Liver (tissue), 8 donors: ENCODE measurements at regions not wholly inside any gene's neighbourhood (a gene's known extent, or its start where the extent isn't known, plus 50 kb on each side); places are given as distances from the start of the nearest gene placed in this dataset.
A peak's percentile ranks its signal among the peaks of the same experiment; 100 is the strongest.

ENCODE experiments used
- DNase-seq: peaks from one replicate; pipeline ENCODE4 v3.0.0-alpha.2; 2017; ENCODE audit warnings: low spot score
- H3K27ac ChIP-seq, 2 donors: one replicate each; pipeline ENCODE4 v1.7.0; 2013; ENCODE audit warnings: inconsistent platforms in 2 of 2, low read length in 2 of 2, control low read depth in 1 of 2, low read depth in 1 of 2, mild to moderate bottlenecking in 1 of 2
- H3K27me3 ChIP-seq, 4 donors: one replicate each; pipeline versions ENCODE4 v1.6.1 to v1.7.0; 2013; ENCODE audit warnings: low read length in 3 of 4, inconsistent platforms in 1 of 4, mild to moderate bottlenecking in 1 of 4, moderate library complexity in 1 of 4; ENCODE audit not compliant: control insufficient read depth in 4 of 4, insufficient read depth in 4 of 4
- H3K36me3 ChIP-seq, 4 donors: one replicate each; pipeline versions ENCODE4 v1.6.1 to v1.7.0; 2013; ENCODE audit warnings: low read length in 3 of 4, mild to moderate bottlenecking in 3 of 4, low read depth in 1 of 4, moderate library complexity in 1 of 4; ENCODE audit not compliant: control insufficient read depth in 4 of 4, insufficient read depth in 3 of 4
- H3K4me1 ChIP-seq, 4 donors: one replicate each; pipeline versions ENCODE4 v1.6.1 to v1.7.0; 2013; ENCODE audit warnings: low read length in 3 of 4, mild to moderate bottlenecking in 3 of 4, moderate library complexity in 1 of 4; ENCODE audit not compliant: control insufficient read depth in 4 of 4, insufficient read depth in 4 of 4
- H3K4me3 ChIP-seq, 3 donors: one replicate each; pipeline versions ENCODE4 v1.6.1 to v1.7.0; 2013; ENCODE audit warnings: low read length in 3 of 3, control low read depth in 1 of 3, low read depth in 1 of 3, mild to moderate bottlenecking in 1 of 3
- H3K9ac ChIP-seq, 2 donors: one replicate each; pipeline ENCODE4 v1.7.0; 2013; ENCODE audit warnings: low read length in 2 of 2, mild to moderate bottlenecking in 2 of 2, moderate library complexity in 2 of 2, control low read depth in 1 of 2, low read depth in 1 of 2
- H3K9me3 ChIP-seq, 4 donors: one replicate each; pipeline versions ENCODE4 v1.6.1 to v1.7.0; 2013; ENCODE audit warnings: low read length in 3 of 4; ENCODE audit not compliant: control insufficient read depth in 4 of 4
- EGR1 ChIP-seq, 2 donors: IDR thresholded peaks; 2 replicates each; pipeline ENCODE4 v1.6.1; 2016 to 2018; ENCODE audit warnings: antibody characterized with exemption in 2 of 2, low read depth in 2 of 2
- FOXA1 ChIP-seq: IDR thresholded peaks from 2 replicates; pipeline ENCODE4 v1.6.1; 2016; ENCODE audit warnings: antibody characterized with exemption
- HNF4A ChIP-seq, 2 donors: conservative IDR thresholded peaks; 2 replicates each; pipeline ENCODE4 v1.6.1; 2016; ENCODE audit warnings: antibody characterized with exemption in 2 of 2, mild to moderate bottlenecking in 2 of 2
- HNF4G ChIP-seq: IDR thresholded peaks from 2 replicates; pipeline ENCODE4 v1.6.1; 2016; ENCODE audit warnings: antibody characterized with exemption
- JUND ChIP-seq, 2 donors: IDR thresholded peaks; 2 replicates each; pipeline ENCODE4 v1.6.1; 2016; ENCODE audit warnings: antibody characterized with exemption in 2 of 2
- MAX ChIP-seq: IDR thresholded peaks from 2 replicates; pipeline ENCODE4 v1.6.1; 2016; ENCODE audit warnings: antibody characterized with exemption
- NR2F2 ChIP-seq: IDR thresholded peaks from 2 replicates; pipeline ENCODE4 v1.6.1; 2016; ENCODE audit warnings: antibody characterized with exemption
- RAD21 ChIP-seq, 2 donors: IDR thresholded peaks; 2 replicates each; pipeline ENCODE4 v1.6.1; 2016; ENCODE audit warnings: antibody characterized with exemption in 2 of 2, mild to moderate bottlenecking in 2 of 2
- REST ChIP-seq: IDR thresholded peaks from 2 replicates; pipeline ENCODE4 v1.6.1; 2016; ENCODE audit warnings: antibody characterized with exemption, mild to moderate bottlenecking
- RXRA ChIP-seq, 2 donors: IDR thresholded peaks; 2 replicates each; pipeline ENCODE4 v1.6.1; 2017 to 2018; ENCODE audit warnings: antibody characterized with exemption in 2 of 2, mild to moderate bottlenecking in 1 of 2
- SP1 ChIP-seq: IDR thresholded peaks from 2 replicates; pipeline ENCODE4 v1.6.1; 2018; ENCODE audit warnings: antibody characterized with exemption, mild to moderate bottlenecking
- TAF1 ChIP-seq: conservative IDR thresholded peaks from 2 replicates; pipeline ENCODE4 v1.6.1; 2016; ENCODE audit warnings: antibody characterized with exemption, mild to moderate bottlenecking
- YY1 ChIP-seq: IDR thresholded peaks from 2 replicates; pipeline ENCODE4 v1.6.1; 2016; ENCODE audit warnings: antibody characterized with exemption, mild to moderate bottlenecking
- WGBS: extraction: QIAGEN DNeasy Blood & Tissue Kit; methylation state at CpG from one replicate; pipeline ENCODE4 v1.1.7; 2013; 5-methylcytosine and 5-hydroxymethylcytosine counted together
- TF ChIP-seq, protein P1 (sequence below): IDR thresholded peaks from 2 replicates; pipeline ENCODE4 v1.6.1; 2016; ENCODE audit warnings: antibody characterized with exemption
- TF ChIP-seq, protein P2 (sequence below): fragments of 150-350 bp; IDR thresholded peaks from 2 replicates; pipeline ENCODE4 v1.5.1; 2017; ENCODE audit warnings: improper control_type of control experiment, low read depth, low read length; ENCODE audit not compliant: missing input control
- donor health status: healthy.
- donor health status: healthy.
- donor health status: healthy.
- donor health status: healthy.
- donor health status: healthy.

DNA sequence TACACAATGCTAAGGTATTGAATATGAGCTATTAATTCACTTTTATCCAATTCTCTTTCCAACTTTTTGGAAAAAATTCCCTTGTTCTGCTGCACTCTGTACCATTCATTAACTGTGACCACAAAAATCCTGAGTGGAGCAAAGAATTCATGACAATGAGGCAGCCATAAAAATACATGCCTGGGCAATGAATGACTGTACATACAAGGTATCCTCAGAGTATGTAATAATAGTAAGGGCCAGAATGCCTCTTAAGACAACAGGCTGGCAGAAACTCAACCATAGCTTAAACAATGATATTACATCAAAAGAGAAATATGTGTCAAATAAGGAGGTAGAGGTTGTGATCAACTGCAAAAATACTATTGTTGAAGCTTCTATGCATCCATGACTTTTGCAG lies 74.7 kb upstream of the CA10 start:
- TF ChIP-seq HNF4G (no peak), JUND (IDR thresholded peaks at IDR 0.05) (no peak), HNF4A (conservative IDR thresholded peaks at IDR 0.05) (no peak), RXRA (IDR thresholded peaks at IDR 0.05) (no peak), RAD21 (IDR thresholded peaks at IDR 0.05) (no peak), FOXA1 (no peak), REST (no peak), EGR1 (IDR thresholded peaks at IDR 0.05; ENCODE audit: low read depth in 2 of 2) (no peak), TAF1 (no peak)
- TF ChIP-seq, protein P1, sequence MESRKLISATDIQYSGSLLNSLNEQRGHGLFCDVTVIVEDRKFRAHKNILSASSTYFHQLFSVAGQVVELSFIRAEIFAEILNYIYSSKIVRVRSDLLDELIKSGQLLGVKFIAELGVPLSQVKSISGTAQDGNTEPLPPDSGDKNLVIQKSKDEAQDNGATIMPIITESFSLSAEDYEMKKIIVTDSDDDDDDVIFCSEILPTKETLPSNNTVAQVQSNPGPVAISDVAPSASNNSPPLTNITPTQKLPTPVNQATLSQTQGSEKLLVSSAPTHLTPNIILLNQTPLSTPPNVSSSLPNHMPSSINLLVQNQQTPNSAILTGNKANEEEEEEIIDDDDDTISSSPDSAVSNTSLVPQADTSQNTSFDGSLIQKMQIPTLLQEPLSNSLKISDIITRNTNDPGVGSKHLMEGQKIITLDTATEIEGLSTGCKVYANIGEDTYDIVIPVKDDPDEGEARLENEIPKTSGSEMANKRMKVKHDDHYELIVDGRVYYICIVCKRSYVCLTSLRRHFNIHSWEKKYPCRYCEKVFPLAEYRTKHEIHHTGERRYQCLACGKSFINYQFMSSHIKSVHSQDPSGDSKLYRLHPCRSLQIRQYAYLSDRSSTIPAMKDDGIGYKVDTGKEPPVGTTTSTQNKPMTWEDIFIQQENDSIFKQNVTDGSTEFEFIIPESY: no peak
- TF ChIP-seq, protein P2, sequence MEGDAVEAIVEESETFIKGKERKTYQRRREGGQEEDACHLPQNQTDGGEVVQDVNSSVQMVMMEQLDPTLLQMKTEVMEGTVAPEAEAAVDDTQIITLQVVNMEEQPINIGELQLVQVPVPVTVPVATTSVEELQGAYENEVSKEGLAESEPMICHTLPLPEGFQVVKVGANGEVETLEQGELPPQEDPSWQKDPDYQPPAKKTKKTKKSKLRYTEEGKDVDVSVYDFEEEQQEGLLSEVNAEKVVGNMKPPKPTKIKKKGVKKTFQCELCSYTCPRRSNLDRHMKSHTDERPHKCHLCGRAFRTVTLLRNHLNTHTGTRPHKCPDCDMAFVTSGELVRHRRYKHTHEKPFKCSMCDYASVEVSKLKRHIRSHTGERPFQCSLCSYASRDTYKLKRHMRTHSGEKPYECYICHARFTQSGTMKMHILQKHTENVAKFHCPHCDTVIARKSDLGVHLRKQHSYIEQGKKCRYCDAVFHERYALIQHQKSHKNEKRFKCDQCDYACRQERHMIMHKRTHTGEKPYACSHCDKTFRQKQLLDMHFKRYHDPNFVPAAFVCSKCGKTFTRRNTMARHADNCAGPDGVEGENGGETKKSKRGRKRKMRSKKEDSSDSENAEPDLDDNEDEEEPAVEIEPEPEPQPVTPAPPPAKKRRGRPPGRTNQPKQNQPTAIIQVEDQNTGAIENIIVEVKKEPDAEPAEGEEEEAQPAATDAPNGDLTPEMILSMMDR: no peak
- peak overlapping the region in 1 of 3 donors; percentile 43 for H3K4me3 ChIP-seq
- peaks cover 0 to 1% (median 0%) of the 10 kb centered on the region in 4 donors for H3K9me3 ChIP-seq
- no peaks in the 10 kb centered on the region for H3K27me3 ChIP-seq
- H3K27ac ChIP-seq: no peak overlapping the region
- H3K36me3 ChIP-seq: no peaks in the 10 kb centered on the region
- peaks cover 0 to 4% (median 2%) of the 10 kb centered on the region in 4 donors for H3K4me1 ChIP-seq
- no peak for DNase-seq
- no peak overlapping the region for H3K9ac ChIP-seq

DNA sequence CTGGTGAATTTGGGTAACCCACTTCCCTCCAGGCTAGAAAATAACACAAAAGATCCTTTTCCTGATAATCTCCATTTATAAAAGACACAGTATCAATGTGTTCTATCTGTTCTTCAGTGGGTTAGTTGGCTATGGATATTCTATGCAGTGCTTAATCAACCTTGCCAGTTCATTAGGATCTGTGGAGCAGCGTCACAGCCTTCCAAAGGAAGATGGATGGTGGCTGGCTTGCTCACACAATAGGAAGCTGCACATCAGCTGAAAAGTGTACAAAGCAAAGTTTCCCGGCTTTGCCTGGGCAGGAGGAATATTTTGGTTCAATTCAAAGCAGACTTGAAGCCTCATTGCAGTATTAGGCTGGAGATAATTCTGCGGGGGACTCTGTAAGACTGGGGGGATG lies 70.3 kb upstream of the CA10 start:
- peak overlapping the region in 1 of 3 donors; percentile 22 for H3K4me3 ChIP-seq
- DNase-seq: no peak
- TF ChIP-seq SP1 (no peak), RXRA (IDR thresholded peaks at IDR 0.05) (no peak), MAX (no peak), JUND (IDR thresholded peaks at IDR 0.05) (no peak), EGR1 (IDR thresholded peaks at IDR 0.05; ENCODE audit: low read depth in 2 of 2) (no peak), NR2F2 (no peak), HNF4A (conservative IDR thresholded peaks at IDR 0.05) (no peak), YY1 (no peak)
- TF ChIP-seq, protein P2: no peak
- H3K4me1 ChIP-seq: peaks cover 0 to 4% (median 2%) of the 10 kb centered on the region in 4 donors
- no peaks in the 10 kb centered on the region for H3K36me3 ChIP-seq
- H3K9me3 ChIP-seq: peaks cover 0 to 1% (median 0%) of the 10 kb centered on the region in 4 donors
- H3K27me3 ChIP-seq: no peaks in the 10 kb centered on the region
- no peak overlapping the region for H3K27ac ChIP-seq
- H3K9ac ChIP-seq: no peak overlapping the region
- WGBS: 81% methylated on average over 3 of the region's 3 CpGs
